IPS DF 6.9 (cell line): ENCODE measurements at regions not wholly inside any gene's neighbourhood (a gene's known extent, or its start where the extent isn't known, plus 50 kb on each side); places are given as distances from the start of the nearest gene placed in this dataset.

Source experiments
- DNase-seq: peaks from one replicate; pipeline ENCODE4 v3.0.0-alpha.2; 2013; ENCODE audit warnings: low read depth, low spot score
- H3K27ac ChIP-seq: one replicate; pipeline ENCODE4 v1.5.1; 2013; ENCODE audit warnings: low read length, control low read depth
- H3K27me3 ChIP-seq: 2 replicates; pipeline ENCODE4 v1.6.1; 2013; ENCODE audit warnings: mild to moderate bottlenecking, low read length; ENCODE audit not compliant: control insufficient read depth, insufficient read depth
- H3K36me3 ChIP-seq: 2 replicates; pipeline ENCODE4 v1.6.1; 2013; ENCODE audit warnings: low read length; ENCODE audit not compliant: control insufficient read depth, insufficient read depth
- H3K4me1 ChIP-seq: 2 replicates; pipeline ENCODE4 v1.6.1; 2013; ENCODE audit warnings: low read length; ENCODE audit not compliant: control insufficient read depth, insufficient read depth
- H3K4me3 ChIP-seq: 2 replicates; pipeline ENCODE4 v1.5.1; 2013; ENCODE audit warnings: mild to moderate bottlenecking, low read length
- H3K9me3 ChIP-seq: 2 replicates; pipeline ENCODE4 v1.6.1; 2013; ENCODE audit warnings: low read length, inconsistent platforms; ENCODE audit not compliant: control insufficient read depth, insufficient read depth
- WGBS: extraction: QIAGEN DNeasy Blood & Tissue Kit; methylation state at CpG from one replicate; pipeline ENCODE4 v1.1.7; 2013; ENCODE audit warnings: mixed read lengths, missing lambda C conversion rate; ENCODE audit not compliant: insufficient read length, insufficient coverage; 5-methylcytosine and 5-hydroxymethylcytosine counted together

- no peaks in the 10 kb centered on the region for H3K36me3 ChIP-seq
- H3K4me3 ChIP-seq = no peak overlapping the region
- no peaks in the 10 kb centered on the region for H3K4me1 ChIP-seq
- H3K27ac ChIP-seq = no peak overlapping the region
- no CpG with 5 or more reads among the region's 2 CpGs for WGBS
- DNase-seq = no peak
- no peaks in the 10 kb centered on the region for H3K9me3 ChIP-seq
- no peaks in the 10 kb centered on the region for H3K27me3 ChIP-seq
These were observed 615.3 kb downstream of the BCL11A start for GRCh38 chr2:59938181-59938580.

GRCh38 chr2:59936048-59936447 lies 617.4 kb downstream of the BCL11A start:
- no CpG with 5 or more reads among the region's 3 CpGs for WGBS
- Histone ChIP-seq H3K9me3 (no peaks in the 10 kb centered on the region), H3K27me3 (no peaks in the 10 kb centered on the region), H3K36me3 (no peaks in the 10 kb centered on the region), H3K4me1 (no peaks in the 10 kb centered on the region), H3K27ac (no peak overlapping the region), H3K4me3 (no peak overlapping the region)
- no peak for DNase-seq

- no CpG with 5 or more reads among the region's 2 CpGs for WGBS
- DNase-seq = no peak
- Histone ChIP-seq H3K9me3 (no peaks in the 10 kb centered on the region), H3K4me3 (no peak overlapping the region), H3K27ac (no peak overlapping the region), H3K27me3 (no peaks in the 10 kb centered on the region), H3K4me1 (no peaks in the 10 kb centered on the region), H3K36me3 (no peaks in the 10 kb centered on the region)
These were observed 618.4 kb downstream of the BCL11A start for GRCh38 chr2:59935005-59935404.

GRCh38 chr2:59933948-59934347 lies 619.5 kb downstream of the BCL11A start:
- WGBS = no CpG with 5 or more reads among the region's 3 CpGs
- H3K27ac ChIP-seq = no peak overlapping the region
- DNase-seq = no peak
- no peak overlapping the region for H3K4me3 ChIP-seq
- no peaks in the 10 kb centered on the region for H3K4me1 ChIP-seq
- H3K36me3 ChIP-seq = no peaks in the 10 kb centered on the region
- no peaks in the 10 kb centered on the region for H3K9me3 ChIP-seq
- no peaks in the 10 kb centered on the region for H3K27me3 ChIP-seq

GRCh38 chr2:59932341-59932740 lies 621.1 kb downstream of the BCL11A start:
- H3K4me1 ChIP-seq = no peaks in the 10 kb centered on the region
- no peak overlapping the region for H3K4me3 ChIP-seq
- peak; percentile 37 for DNase-seq
- H3K36me3 ChIP-seq = no peaks in the 10 kb centered on the region
- 100% methylated on average over 1 of the region's 5 CpGs for WGBS
- no peaks in the 10 kb centered on the region for H3K27me3 ChIP-seq
- no peak overlapping the region for H3K27ac ChIP-seq
- H3K9me3 ChIP-seq = no peaks in the 10 kb centered on the region

- DNase-seq = no peak
- H3K9me3 ChIP-seq = no peaks in the 10 kb centered on the region
- no peaks in the 10 kb centered on the region for H3K27me3 ChIP-seq
- no peak overlapping the region for H3K27ac ChIP-seq
- no peaks in the 10 kb centered on the region for H3K4me1 ChIP-seq
- no CpG with 5 or more reads among the region's 4 CpGs for WGBS
- no peaks in the 10 kb centered on the region for H3K36me3 ChIP-seq
- no peak overlapping the region for H3K4me3 ChIP-seq
These were observed 623.0 kb downstream of the BCL11A start for GRCh38 chr2:59930430-59930829.

- no peaks in the 10 kb centered on the region for H3K36me3 ChIP-seq
- H3K4me3 ChIP-seq = no peak overlapping the region
- no peaks in the 10 kb centered on the region for H3K27me3 ChIP-seq
- H3K9me3 ChIP-seq = no peaks in the 10 kb centered on the region
- no peak for DNase-seq
- no CpG with 5 or more reads among the region's 13 CpGs for WGBS
- H3K4me1 ChIP-seq = no peaks in the 10 kb centered on the region
- H3K27ac ChIP-seq = no peak overlapping the region
These were observed 626.7 kb downstream of the BCL11A start for GRCh38 chr2:59926731-59927130.

GRCh38 chr2:59925321-59925720 lies 628.1 kb downstream of the BCL11A start:
- H3K4me1 ChIP-seq = no peaks in the 10 kb centered on the region
- WGBS = no CpG with 5 or more reads among the region's 1 CpG
- no peak overlapping the region for H3K4me3 ChIP-seq
- H3K27me3 ChIP-seq = no peaks in the 10 kb centered on the region
- no peaks in the 10 kb centered on the region for H3K36me3 ChIP-seq
- no peak overlapping the region for H3K27ac ChIP-seq
- no peak for DNase-seq
- no peaks in the 10 kb centered on the region for H3K9me3 ChIP-seq

GRCh38 chr2:59924346-59924745 lies 629.1 kb downstream of the BCL11A start:
- no peak for DNase-seq
- no peaks in the 10 kb centered on the region for H3K9me3 ChIP-seq
- no peaks in the 10 kb centered on the region for H3K4me1 ChIP-seq
- H3K27me3 ChIP-seq = no peaks in the 10 kb centered on the region
- no peaks in the 10 kb centered on the region for H3K36me3 ChIP-seq
- WGBS = no CpG with 5 or more reads among the region's 1 CpG
- no peak overlapping the region for H3K27ac ChIP-seq
- no peak overlapping the region for H3K4me3 ChIP-seq

- H3K27me3 ChIP-seq = no peaks in the 10 kb centered on the region
- H3K4me3 ChIP-seq = no peak overlapping the region
- H3K9me3 ChIP-seq = no peaks in the 10 kb centered on the region
- no peak for DNase-seq
- no peak overlapping the region for H3K27ac ChIP-seq
- no peaks in the 10 kb centered on the region for H3K36me3 ChIP-seq
- WGBS = no CpG with 5 or more reads among the region's 4 CpGs
- H3K4me1 ChIP-seq = no peaks in the 10 kb centered on the region
These were observed 631.0 kb downstream of the BCL11A start for GRCh38 chr2:59922450-59922849.

GRCh38 chr2:59921743-59922142 lies 631.7 kb downstream of the BCL11A start:
- no peak overlapping the region for H3K4me3 ChIP-seq
- DNase-seq = no peak
- H3K27me3 ChIP-seq = no peaks in the 10 kb centered on the region
- H3K36me3 ChIP-seq = no peaks in the 10 kb centered on the region
- WGBS = no CpG with 5 or more reads among the region's 4 CpGs
- no peak overlapping the region for H3K27ac ChIP-seq
- H3K9me3 ChIP-seq = no peaks in the 10 kb centered on the region
- H3K4me1 ChIP-seq = no peaks in the 10 kb centered on the region
